ENCODE measurements at regions not wholly inside any gene's neighbourhood (a gene's known extent, or its start where the extent isn't known, plus 50 kb on each side); places are given as distances from the start of the nearest gene placed in this dataset.

- H3K27ac Mint-ChIP-seq = no peak overlapping the region
- no peaks in the 10 kb centered on the region for H3K4me1 Mint-ChIP-seq
- no peak for TF ChIP-seq CTCF (IDR thresholded peaks at IDR 0.05; ENCODE audit: unreplicated experiment)
- no peak overlapping the region for H3K4me3 Mint-ChIP-seq
- no peak for DNase-seq (ENCODE audit: low spot score in 2 of 2, unreplicated experiment in 2 of 2)
- H3K27me3 Mint-ChIP-seq (ENCODE audit: low read depth) = peaks cover 23% of the 10 kb centered on the region
- no peaks in the 10 kb centered on the region for H3K9me3 Mint-ChIP-seq
- H3K36me3 Mint-ChIP-seq = no peaks in the 10 kb centered on the region
Measured at GRCh38 chr16:7209598-7209997, 123.0 kb upstream of the RBFOX1 start.

- DNase-seq (ENCODE audit: low spot score in 2 of 2, unreplicated experiment in 2 of 2) = no peak
- H3K36me3 Mint-ChIP-seq = no peaks in the 10 kb centered on the region
- no peak for TF ChIP-seq CTCF (IDR thresholded peaks at IDR 0.05; ENCODE audit: unreplicated experiment)
- no peaks in the 10 kb centered on the region for H3K4me1 Mint-ChIP-seq
- no peaks in the 10 kb centered on the region for H3K9me3 Mint-ChIP-seq
- peaks cover 27% of the 10 kb centered on the region for H3K27me3 Mint-ChIP-seq (ENCODE audit: low read depth)
- no peak overlapping the region for H3K27ac Mint-ChIP-seq
- no peak overlapping the region for H3K4me3 Mint-ChIP-seq
Measured at GRCh38 chr16:7206469-7206868, 126.2 kb upstream of the RBFOX1 start.

GRCh38 chr16:7200320-7200719 lies 132.3 kb upstream of the RBFOX1 start:
- no peak overlapping the region for H3K27ac Mint-ChIP-seq
- H3K36me3 Mint-ChIP-seq = no peaks in the 10 kb centered on the region
- no peak overlapping the region for H3K4me3 Mint-ChIP-seq
- no peak for DNase-seq (ENCODE audit: low spot score in 2 of 2, unreplicated experiment in 2 of 2)
- TF ChIP-seq CTCF (IDR thresholded peaks at IDR 0.05; ENCODE audit: unreplicated experiment) = no peak
- no peaks in the 10 kb centered on the region for H3K9me3 Mint-ChIP-seq
- peaks cover 16% of the 10 kb centered on the region for H3K27me3 Mint-ChIP-seq (ENCODE audit: low read depth)
- H3K4me1 Mint-ChIP-seq = no peaks in the 10 kb centered on the region

DNA sequence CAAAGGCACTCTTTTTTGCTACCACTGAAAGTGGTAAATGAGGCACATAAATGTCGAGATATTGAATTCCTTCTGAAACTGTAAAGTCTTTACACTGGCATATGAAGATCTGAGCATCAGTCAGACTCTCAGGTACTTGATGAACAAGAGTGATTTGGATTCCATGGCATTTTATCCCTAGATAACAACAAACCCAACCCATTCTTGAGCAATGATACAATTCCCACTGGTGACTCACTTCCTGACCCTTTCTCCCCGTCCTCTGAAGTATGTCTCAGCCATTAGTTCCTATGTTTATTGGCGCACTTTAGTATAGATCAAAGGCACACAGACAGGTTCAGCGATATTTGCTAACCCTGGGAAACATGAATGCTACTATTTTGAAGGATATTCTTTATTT lies 147.0 kb upstream of the RBFOX1 start:
- no peaks in the 10 kb centered on the region for H3K36me3 Mint-ChIP-seq

DNA sequence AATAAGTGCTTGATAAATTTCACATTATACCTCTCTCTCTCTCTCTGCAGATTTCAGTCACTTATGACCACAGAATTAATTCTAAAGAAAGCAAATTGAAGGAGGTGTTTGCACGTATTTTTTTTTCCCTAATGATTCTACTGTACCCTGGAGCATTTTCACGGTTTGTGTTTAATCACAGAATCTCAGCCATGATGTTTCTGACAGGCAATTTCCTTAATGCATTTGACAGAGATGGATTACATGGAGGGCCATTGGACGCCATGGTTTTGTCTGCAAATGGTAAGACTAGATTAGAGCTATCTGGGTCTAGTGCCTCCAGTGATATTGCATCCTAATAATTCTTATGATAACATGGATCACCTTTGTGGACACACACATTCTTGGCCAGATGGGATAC lies 147.5 kb upstream of the RBFOX1 start:
- Mint-ChIP-seq H3K4me3 (no peak overlapping the region), H3K27ac (no peak overlapping the region), H3K36me3 (no peaks in the 10 kb centered on the region), H3K4me1 (no peaks in the 10 kb centered on the region), H3K27me3 (ENCODE audit: low read depth) (peaks cover 5% of the 10 kb centered on the region), H3K9me3 (no peaks in the 10 kb centered on the region)
- no peak for DNase-seq (ENCODE audit: low spot score in 2 of 2, unreplicated experiment in 2 of 2)
- no peak for TF ChIP-seq CTCF (IDR thresholded peaks at IDR 0.05; ENCODE audit: unreplicated experiment)

More for the DNA sequence above, 147.0 kb upstream of the RBFOX1 start:
- Mint-ChIP-seq H3K27ac (no peak overlapping the region), H3K4me1 (no peaks in the 10 kb centered on the region), H3K4me3 (no peak overlapping the region), H3K9me3 (no peaks in the 10 kb centered on the region), H3K27me3 (ENCODE audit: low read depth) (peaks cover 5% of the 10 kb centered on the region)
- TF ChIP-seq CTCF (IDR thresholded peaks at IDR 0.05; ENCODE audit: unreplicated experiment) = no peak
- DNase-seq (ENCODE audit: low spot score in 2 of 2, unreplicated experiment in 2 of 2) = no peak

GRCh38 chr16:7183768-7184167 lies 148.9 kb upstream of the RBFOX1 start:
- DNase-seq (ENCODE audit: low spot score in 2 of 2, unreplicated experiment in 2 of 2) = no peak
- Mint-ChIP-seq H3K27me3 (ENCODE audit: low read depth) (peaks cover 4% of the 10 kb centered on the region), H3K9me3 (no peaks in the 10 kb centered on the region), H3K36me3 (no peaks in the 10 kb centered on the region), H3K27ac (no peak overlapping the region), H3K4me1 (no peaks in the 10 kb centered on the region), H3K4me3 (no peak overlapping the region)
- no peak for TF ChIP-seq CTCF (IDR thresholded peaks at IDR 0.05; ENCODE audit: unreplicated experiment)
